OCI-LY7 (cell line): ENCODE measurements at regions not wholly inside any gene's neighbourhood (a gene's known extent, or its start where the extent isn't known, plus 50 kb on each side); places are given as distances from the start of the nearest gene placed in this dataset.

Experiments
- BruUV-seq: library from RNA; stranded (reverse); fragments of 400-500 nt; replicated peaks from 2 replicates; lab custom pipeline; 2021; lab: Mats Ljungman, UMichigan
- CTCF ChIA-PET: fragments of 300-600 bp; sonication (Branson Sonifier 250); formaldehyde crosslinking; loops from one replicate; lab custom pipeline; 2022; ENCODE audit warnings: antibody characterized with exemption; ENCODE audit not compliant: unreplicated experiment; lab: Charles Lee
- POLR2A ChIA-PET: fragments of 300-600 bp; sonication (Branson Sonifier 250); formaldehyde crosslinking; loops from one replicate; lab custom pipeline; 2022; ENCODE audit warnings: antibody characterized with exemption; lab: Charles Lee
- DNase-seq: peaks from one replicate; pipeline ENCODE4 v3.0.0-alpha.2; 2015; ENCODE audit warnings: low spot score
- H2AFZ ChIP-seq: fragments of 200-600 bp; sonication (generic), shearing (Covaris generic); 2 replicates; pipeline ENCODE4 v1.6.1; 2014; ENCODE audit warnings: mild to moderate bottlenecking, antibody characterized with exemption, low read length, moderate library complexity
- H3K27ac ChIP-seq: fragments of 200-600 bp; sonication (generic); 2 replicates; pipeline ENCODE4 v1.5.1; 2014; ENCODE audit warnings: mixed run types, low read depth, mild to moderate bottlenecking, moderate library complexity, low read length, inconsistent platforms; ENCODE audit not compliant: poor library complexity, severe bottlenecking
- H3K36me3 ChIP-seq: fragments of 200-600 bp; sonication (generic); 2 replicates; pipeline ENCODE4 v1.6.1; 2014; ENCODE audit warnings: mild to moderate bottlenecking, antibody characterized with exemption, low read length, moderate library complexity, mixed read lengths; ENCODE audit not compliant: insufficient read depth
- H3K4me1 ChIP-seq: fragments of 200-600 bp; sonication (generic); 2 replicates; pipeline ENCODE4 v1.5.1; 2014; ENCODE audit warnings: mild to moderate bottlenecking, low read length; ENCODE audit not compliant: insufficient read depth, poor library complexity, severe bottlenecking
- H3K4me2 ChIP-seq: fragments of 200-600 bp; sonication (generic); 2 replicates; pipeline ENCODE4 v1.6.1; 2014; ENCODE audit warnings: mild to moderate bottlenecking, low read length
- H3K4me3 ChIP-seq: fragments of 200-600 bp; sonication (generic); 2 replicates; pipeline ENCODE4 v1.5.1; 2014; ENCODE audit warnings: mild to moderate bottlenecking, low read depth, low read length; ENCODE audit not compliant: poor library complexity, severe bottlenecking
- H3K79me2 ChIP-seq: fragments of 200-600 bp; sonication (generic); 2 replicates; pipeline ENCODE4 v1.6.1; 2016; ENCODE audit warnings: low read depth, mild to moderate bottlenecking, low read length, moderate library complexity, mixed read lengths; ENCODE audit not compliant: insufficient read depth
- H3K9me2 ChIP-seq: fragments of 200-600 bp; sonication (generic); 2 replicates; pipeline ENCODE4 v1.6.1; 2016; ENCODE audit warnings: mild to moderate bottlenecking, low read length, mixed read lengths; ENCODE audit not compliant: insufficient read depth
- H3K9me3 ChIP-seq: fragments of 200-600 bp; sonication (generic); 2 replicates; pipeline ENCODE4 v1.6.1; 2014; ENCODE audit warnings: mild to moderate bottlenecking, mixed run types, low read length, mixed read lengths
- H4K20me1 ChIP-seq: fragments of 200-600 bp; sonication (generic); 2 replicates; pipeline ENCODE4 v1.6.1; 2014; ENCODE audit warnings: mild to moderate bottlenecking, antibody characterized with exemption, low read length, moderate library complexity, mixed read lengths; ENCODE audit not compliant: insufficient read depth
- EZH2phosphoT487 ChIP-seq: fragments of 200-600 bp; sonication (generic); IDR thresholded peaks from 2 replicates; pipeline ENCODE4 v1.6.1; 2018; ENCODE audit warnings: low read depth, borderline replicate concordance, mild to moderate bottlenecking, mixed run types, antibody characterized with exemption, low read length, moderate library complexity, mixed read lengths
- intact Hi-C: fragments of 100-400 bp; cut with micrococcal nuclease; formaldehyde crosslinking; loops from one replicate; pipeline ENCODE4 v1.10.0; 2022; ENCODE audit not compliant: unreplicated experiment
- TF ChIP-seq, protein P1 (sequence below): fragments of 200-600 bp; sonication (generic); conservative IDR thresholded peaks from 2 replicates; pipeline ENCODE4 v1.5.1; 2014; ENCODE audit warnings: mild to moderate bottlenecking, antibody characterized with exemption, low read length, moderate library complexity, mixed read lengths

DNA sequence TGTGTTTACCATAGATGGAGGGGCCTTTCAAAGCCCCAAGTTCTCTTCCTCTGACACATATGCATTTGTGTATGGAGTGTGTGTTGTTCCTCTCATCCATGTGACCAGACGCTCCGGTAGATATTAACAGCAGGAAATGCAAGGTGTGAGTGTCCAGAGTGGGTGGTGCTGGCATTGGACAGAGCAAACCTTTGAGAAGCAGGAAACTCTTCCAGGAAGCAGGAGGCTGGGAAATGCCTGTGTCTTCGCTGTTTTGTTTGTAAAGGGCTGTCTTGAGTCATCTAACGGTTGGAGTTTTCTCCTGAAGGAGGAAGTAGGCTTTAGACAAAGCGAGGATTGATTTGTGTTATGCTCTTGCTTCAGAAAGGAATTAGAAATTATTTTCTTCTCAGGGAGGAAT lies 370.9 kb downstream of the PLK2 start:
- no peaks in the 10 kb centered on the region for H3K4me1 ChIP-seq
- no peaks in the 10 kb centered on the region for H3K9me3 ChIP-seq
- no peaks in the 10 kb centered on the region for H3K79me2 ChIP-seq
- intact Hi-C loops, result no loop called here
- DNase-seq, result no peak
- no TSS peak for BruUV-seq
- POLR2A ChIA-PET, result no interaction called here
- CTCF ChIA-PET, result no interaction called here
- TF ChIP-seq, protein P1, sequence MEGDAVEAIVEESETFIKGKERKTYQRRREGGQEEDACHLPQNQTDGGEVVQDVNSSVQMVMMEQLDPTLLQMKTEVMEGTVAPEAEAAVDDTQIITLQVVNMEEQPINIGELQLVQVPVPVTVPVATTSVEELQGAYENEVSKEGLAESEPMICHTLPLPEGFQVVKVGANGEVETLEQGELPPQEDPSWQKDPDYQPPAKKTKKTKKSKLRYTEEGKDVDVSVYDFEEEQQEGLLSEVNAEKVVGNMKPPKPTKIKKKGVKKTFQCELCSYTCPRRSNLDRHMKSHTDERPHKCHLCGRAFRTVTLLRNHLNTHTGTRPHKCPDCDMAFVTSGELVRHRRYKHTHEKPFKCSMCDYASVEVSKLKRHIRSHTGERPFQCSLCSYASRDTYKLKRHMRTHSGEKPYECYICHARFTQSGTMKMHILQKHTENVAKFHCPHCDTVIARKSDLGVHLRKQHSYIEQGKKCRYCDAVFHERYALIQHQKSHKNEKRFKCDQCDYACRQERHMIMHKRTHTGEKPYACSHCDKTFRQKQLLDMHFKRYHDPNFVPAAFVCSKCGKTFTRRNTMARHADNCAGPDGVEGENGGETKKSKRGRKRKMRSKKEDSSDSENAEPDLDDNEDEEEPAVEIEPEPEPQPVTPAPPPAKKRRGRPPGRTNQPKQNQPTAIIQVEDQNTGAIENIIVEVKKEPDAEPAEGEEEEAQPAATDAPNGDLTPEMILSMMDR, result no peak
- TF ChIP-seq EZH2phosphoT487, result no peak
- H3K4me3 ChIP-seq, result no peak overlapping the region
- H3K27ac ChIP-seq, result no peak overlapping the region
- H3K4me2 ChIP-seq, result no peak overlapping the region
- H3K36me3 ChIP-seq, result no peaks in the 10 kb centered on the region
- H4K20me1 ChIP-seq, result no peaks in the 10 kb centered on the region
- no peaks in the 10 kb centered on the region for H3K9me2 ChIP-seq
- H2AFZ ChIP-seq, result no peak overlapping the region

DNA sequence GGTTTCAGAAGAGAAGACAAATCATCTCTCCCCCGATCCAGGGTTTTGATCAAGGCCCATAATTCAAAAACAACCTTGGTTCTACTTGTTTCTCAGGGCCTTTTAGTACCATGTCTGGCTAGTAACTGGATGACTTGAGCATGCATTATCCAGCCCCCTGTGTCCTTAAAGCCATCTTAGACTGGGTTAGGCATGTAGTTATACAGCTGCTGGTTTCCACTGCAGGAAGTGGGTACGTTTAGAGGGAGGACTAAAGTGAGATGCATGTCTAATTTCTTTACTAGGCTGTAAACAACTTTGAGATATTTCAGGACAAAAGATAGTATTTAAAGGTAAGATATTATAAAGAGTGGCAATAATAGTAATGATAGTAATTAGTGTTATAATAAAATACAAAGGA lies 372.0 kb downstream of the PLK2 start:
- H3K27ac ChIP-seq, result no peak overlapping the region
- no peaks in the 10 kb centered on the region for H3K9me3 ChIP-seq
- H4K20me1 ChIP-seq, result no peaks in the 10 kb centered on the region
- H3K4me2 ChIP-seq, result no peak overlapping the region
- H3K36me3 ChIP-seq, result no peaks in the 10 kb centered on the region
- H2AFZ ChIP-seq, result no peak overlapping the region
- H3K4me1 ChIP-seq, result no peaks in the 10 kb centered on the region
- H3K79me2 ChIP-seq, result no peaks in the 10 kb centered on the region
- intact Hi-C loops, result no loop called here
- H3K9me2 ChIP-seq, result no peaks in the 10 kb centered on the region
- TF ChIP-seq EZH2phosphoT487, result no peak
- TF ChIP-seq, protein P1, result no peak
- CTCF ChIA-PET, result no interaction called here
- no peak overlapping the region for H3K4me3 ChIP-seq
- DNase-seq, result no peak
- no TSS peak for BruUV-seq
- POLR2A ChIA-PET, result no interaction called here

- Histone ChIP-seq H3K9me2 (no peaks in the 10 kb centered on the region), H3K4me1 (no peaks in the 10 kb centered on the region), H3K27ac (no peak overlapping the region), H3K4me3 (no peak overlapping the region), H4K20me1 (no peaks in the 10 kb centered on the region), H3K79me2 (no peaks in the 10 kb centered on the region), H3K9me3 (no peaks in the 10 kb centered on the region), H3K36me3 (no peaks in the 10 kb centered on the region), H3K4me2 (no peak overlapping the region), H2AFZ (no peak overlapping the region)
- CTCF ChIA-PET, result no interaction called here
- POLR2A ChIA-PET, result interaction anchor here (0.5 to 0.7 kb wide), 2 partner anchors 31 to 493 kb away, joined by 3 read pairs; no protein-coding TSS in a partner anchor
- DNase-seq, result no peak
- TF ChIP-seq, protein P1, result no peak
- TF ChIP-seq EZH2phosphoT487, result no peak
- intact Hi-C loops, result no loop called here
- BruUV-seq, result no TSS peak
These were observed 372.8 kb downstream of the PLK2 start for GRCh38 chr5:58087123-58087522.
